CD4-positive, alpha-beta T cell treated with Interleukin-17A for 1 hour (primary cell): ENCODE measurements at regions not wholly inside any gene's neighbourhood (a gene's known extent, or its start where the extent isn't known, plus 50 kb on each side); places are given as distances from the start of the nearest gene placed in this dataset.
"Not testable (repeated sequence)": the region's sequence is repeated elsewhere in the genome, so short reads cannot be mapped to it uniquely, and the experiment has no call there.

Experiments
- DNase-seq: peaks from one replicate; pipeline ENCODE4 v3.0.0-alpha.2; 2020

- no peak for DNase-seq
These were observed 298.5 kb upstream of the AADAT start for GRCh38 chr4:170388255-170388654.

- DNase-seq = no peak
These were observed 297.2 kb upstream of the AADAT start for GRCh38 chr4:170386971-170387370.

- no peak for DNase-seq
These were observed 296.8 kb upstream of the AADAT start for GRCh38 chr4:170386511-170386910.

- DNase-seq = no peak
These were observed 285.0 kb upstream of the AADAT start for GRCh38 chr4:170374770-170375169.

- DNase-seq = no peak
These were observed 259.2 kb upstream of the AADAT start for GRCh38 chr4:170348945-170349344.

GRCh38 chr4:170347191-170347590, 257.4 kb upstream of the AADAT start:
- not testable (repeated sequence) for DNase-seq

GRCh38 chr4:170339522-170339921, 249.8 kb upstream of the AADAT start:
- no peak for DNase-seq

GRCh38 chr4:170336238-170336775, 246.6 kb upstream of the AADAT start:
- DNase-seq = no peak

GRCh38 chr4:170325599-170325998, 235.8 kb upstream of the AADAT start:
- no peak for DNase-seq

- DNase-seq = no peak
These were observed 233.9 kb upstream of the AADAT start for GRCh38 chr4:170323623-170324022.

GRCh38 chr4:170307182-170307581, 217.4 kb upstream of the AADAT start:
- DNase-seq = no peak

- no peak for DNase-seq
These were observed 216.5 kb upstream of the AADAT start for GRCh38 chr4:170306208-170306607.

GRCh38 chr4:170305627-170306026, 215.9 kb upstream of the AADAT start:
- DNase-seq = no peak

GRCh38 chr4:170281027-170281426, 191.3 kb upstream of the AADAT start:
- no peak for DNase-seq

- no peak for DNase-seq
These were observed 188.7 kb upstream of the AADAT start for GRCh38 chr4:170278460-170278859.

GRCh38 chr4:170274616-170275015, 184.9 kb upstream of the AADAT start:
- DNase-seq = no peak

- no peak for DNase-seq
These were observed 183.2 kb upstream of the AADAT start for GRCh38 chr4:170272959-170273358.

GRCh38 chr4:170271723-170272122, 182.0 kb upstream of the AADAT start:
- DNase-seq = no peak

- no peak for DNase-seq
These were observed 180.9 kb upstream of the AADAT start for GRCh38 chr4:170270628-170271027.

- no peak for DNase-seq
These were observed 180.2 kb upstream of the AADAT start for GRCh38 chr4:170269950-170270349.

- DNase-seq = peak; percentile 3
These were observed 169.9 kb upstream of the AADAT start for GRCh38 chr4:170259631-170260153.

GRCh38 chr4:170256807-170257206, 167.1 kb upstream of the AADAT start:
- no peak for DNase-seq

GRCh38 chr4:170248576-170248975, 158.8 kb upstream of the AADAT start:
- no peak for DNase-seq

GRCh38 chr4:170248029-170248428, 158.3 kb upstream of the AADAT start:
- DNase-seq = no peak

GRCh38 chr4:170247596-170247995, 157.8 kb upstream of the AADAT start:
- no peak for DNase-seq
